ENCODE measurements at regions not wholly inside any gene's neighbourhood (a gene's known extent, or its start where the extent isn't known, plus 50 kb on each side); places are given as distances from the start of the nearest gene placed in this dataset.

GRCh38 chr4:81573840-81574239, 102.1 kb upstream of the RASGEF1B start:
- Histone ChIP-seq H3K4me2 (ENCODE audit: insufficient read depth in 1 of 2, low read depth in 2 of 2, low read length in 2 of 2) (no peak overlapping the region), H3K14ac (ENCODE audit: insufficient read length) (no peak overlapping the region), H2BK5ac (ENCODE audit: low read depth, low read length) (no peak overlapping the region), H4K91ac (replicated peaks; ENCODE audit: insufficient read length, low read length) (no peak overlapping the region), H2BK15ac (ENCODE audit: low read length) (no peak overlapping the region), H2AK5ac (ENCODE audit: low read depth, low read length) (no peak overlapping the region), H3K79me2 (ENCODE audit: control insufficient read depth in 1 of 2, insufficient read depth in 2 of 2, low read length in 2 of 2) (no peaks in the 10 kb centered on the region), H3K4ac (replicated peaks; ENCODE audit: insufficient read length, low read depth, low read length) (no peak overlapping the region), H3K4me3 (ENCODE audit: extremely low read depth in 1 of 4, insufficient read depth in 2 of 4, low read depth in 3 of 4, low read length in 4 of 4) (no peak overlapping the region), H3K18ac (ENCODE audit: extremely low read depth, low read length) (no peak overlapping the region), H2BK120ac (replicated peaks; ENCODE audit: low read depth, low read length) (no peak overlapping the region), H3K9ac (replicated peaks in 1 of 4; ENCODE audit: extremely low read depth in 1 of 4, low read depth in 3 of 4, low read length in 3 of 4) (no peak overlapping the region), H3K36me3 (ENCODE audit: control insufficient read depth in 2 of 4, insufficient read depth in 4 of 4, low read length in 3 of 4) (no peaks in the 10 kb centered on the region), H3K79me1 (ENCODE audit: low read depth, low read length) (no peaks in the 10 kb centered on the region), H3K56ac (replicated peaks; ENCODE audit: insufficient read length, low read depth, low read length) (no peak overlapping the region), H4K20me1 (replicated peaks in 1 of 2; ENCODE audit: control insufficient read depth in 1 of 2, insufficient read depth in 2 of 2, low read length in 2 of 2) (no peaks in the 10 kb centered on the region), H3K9me3 (ENCODE audit: insufficient read depth in 2 of 2, low read depth in 1 of 2, low read length in 1 of 2) (no peaks in the 10 kb centered on the region), H2BK20ac (ENCODE audit: low read length) (no peak overlapping the region), H3K23ac (ENCODE audit: insufficient read length) (no peak overlapping the region), H3K23me2 (ENCODE audit: low read depth, low read length) (no peaks in the 10 kb centered on the region), H2BK12ac (ENCODE audit: low read depth, low read length) (no peak overlapping the region), H4K5ac (ENCODE audit: insufficient read length, low read depth, low read length) (no peak overlapping the region), H3K4me1 (replicated peaks in 1 of 4; ENCODE audit: control insufficient read depth in 3 of 4, insufficient read depth in 4 of 4, low read length in 3 of 4) (peaks cover 0 to 7% (median 1%) of the 10 kb centered on the region in 4 experiments; a peak in 2 of 7 replicates), H3K27me3 (replicated peaks in 1 of 4; ENCODE audit: control insufficient read depth in 3 of 4, extremely low read depth in 1 of 4, insufficient read depth in 3 of 4, low read length in 3 of 4) (no peaks in the 10 kb centered on the region), H3K27ac (ENCODE audit: low read depth, low read length) (no peak overlapping the region), H4K8ac (ENCODE audit: extremely low read depth, insufficient read depth, low read length) (no peak overlapping the region), H2AFZ (ENCODE audit: low read length) (no peak overlapping the region)
- ChIA-PET POLR2A (ENCODE audit: partially characterized antibody) (no interaction called here), CTCF (ENCODE audit: partially characterized antibody) (interaction anchor here (0.8 to 1.5 kb wide), 3 partner anchors 10 to 179 kb away, joined by 3 read pairs; no protein-coding TSS in a partner anchor)
- WGBS, 2 experiments (ENCODE audit: extremely low coverage in 1 of 2, insufficient coverage in 1 of 2, insufficient read length in 1 of 2, insufficient replicate concordance in 2 of 2, low coverage in 1 of 2, low lambda C conversion rate in 2 of 2, missing lambda C conversion rate in 1 of 2): 92% methylated on average over 4 of the region's 4 CpGs; no CpG with 5 or more reads in 1 of the 2 experiments
- TF ChIP-seq CHD1 (IDR thresholded peaks at IDR 0.05; ENCODE audit: low read depth, low read length) (no peak), TAF7 (optimal IDR thresholded peaks at IDR 0.05; ENCODE audit: borderline replicate concordance, low read depth, low read length) (no peak), SRF (IDR thresholded peaks at IDR 0.05; ENCODE audit: low read depth, low read length) (no peak), ASH2L (IDR thresholded peaks at IDR 0.05; ENCODE audit: low read length) (no peak), GABPA (IDR thresholded peaks at IDR 0.05; ENCODE audit: borderline replicate concordance, insufficient read depth, low read length) (no peak), EGR1 (IDR thresholded peaks at IDR 0.05; ENCODE audit: borderline replicate concordance, low read depth, low read length) (no peak), ATF3 (IDR thresholded peaks at IDR 0.05; ENCODE audit: insufficient read depth, low read depth, low read length) (no peak), FOSL1 (IDR thresholded peaks at IDR 0.05; ENCODE audit: insufficient read depth, low read depth, low read length) (no peak)
- no peak for DNase-seq (ENCODE audit: low read depth in 1 of 2, low spot score in 2 of 2)
- FAIRE-seq: no peak

Data from H1 (cell line).